ENCODE measurements at regions not wholly inside any gene's neighbourhood (a gene's known extent, or its start where the extent isn't known, plus 50 kb on each side); places are given as distances from the start of the nearest gene placed in this dataset.
A peak's percentile ranks its signal among the peaks of the same experiment; 100 is the strongest.

DNA sequence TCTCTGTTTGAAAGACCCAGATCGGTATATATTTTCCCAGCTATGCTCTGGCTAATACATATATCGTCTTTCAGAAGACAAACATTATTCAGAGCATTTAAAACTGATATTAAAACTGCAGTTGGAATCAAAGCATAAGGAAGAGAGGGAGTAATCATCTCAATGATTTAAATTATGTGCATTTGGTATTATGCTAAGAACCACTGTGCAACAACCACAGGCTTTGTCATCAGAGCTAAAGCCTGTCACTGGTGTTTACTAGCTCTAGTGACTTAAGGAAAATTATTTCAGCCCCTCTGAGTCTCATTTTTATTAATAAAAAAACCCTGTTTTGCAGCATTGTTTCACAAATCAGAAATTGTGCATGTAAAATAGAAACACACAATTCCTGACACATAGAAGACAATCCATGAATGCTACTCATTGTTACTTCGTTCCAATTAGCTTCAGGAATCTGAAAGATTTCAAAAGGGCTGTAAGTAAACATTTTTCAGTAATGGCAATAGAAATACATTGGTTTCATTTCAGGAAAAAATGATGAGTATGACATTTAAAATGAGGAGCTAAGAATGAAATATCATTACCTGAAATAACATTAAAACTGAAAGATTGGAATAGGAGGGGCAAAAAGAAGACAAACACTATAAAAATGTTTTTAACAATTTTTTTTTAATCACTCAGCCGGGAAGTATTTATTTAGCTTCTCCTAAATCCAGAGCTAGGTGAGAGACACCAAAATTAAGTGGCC is 136.5 kb upstream of the ADAMTS18 start:
- Histone ChIP-seq H3K4me1 (ENCODE audit: control insufficient read depth in 1 of 2, insufficient read depth in 2 of 2, low read length in 2 of 2) (peaks cover 3 to 6% of the 10 kb centered on the region in 2 experiments), H2AK5ac (ENCODE audit: low read length) (no peak overlapping the region), H2BK12ac (ENCODE audit: low read length) (no peak overlapping the region), H4K8ac (ENCODE audit: low read depth, low read length) (no peak overlapping the region), H3K27me3 (ENCODE audit: insufficient read depth, low read length) (no peaks in the 10 kb centered on the region), H3K18ac (ENCODE audit: low read length) (no peak overlapping the region), H3K4me3 (ENCODE audit: low read depth, low read length) (no peak overlapping the region), H2AFZ (ENCODE audit: insufficient read depth, low read length, poor library complexity) (no peak overlapping the region), H3K36me3 (ENCODE audit: control insufficient read depth in 1 of 2, insufficient read depth in 2 of 2, low read length in 2 of 2) (no peaks in the 10 kb centered on the region), H2BK5ac (ENCODE audit: low read depth, low read length, poor library complexity) (no peak overlapping the region), H3K4me2 (ENCODE audit: low read length) (no peak overlapping the region), H4K12ac (ENCODE audit: low read depth, low read length) (no peak overlapping the region), H3K27ac (ENCODE audit: low read depth, low read length) (no peak overlapping the region), H3K4ac (ENCODE audit: low read depth, low read length) (no peak overlapping the region), H4K91ac (ENCODE audit: low read depth, low read length) (no peak overlapping the region), H3K79me1 (ENCODE audit: low read length) (no peaks in the 10 kb centered on the region), H3K23ac (ENCODE audit: low read length) (no peak overlapping the region), H3K79me2 (ENCODE audit: control insufficient read depth, insufficient read depth, low read length, poor library complexity) (no peaks in the 10 kb centered on the region), H2BK120ac (ENCODE audit: insufficient read depth, low read length, poor library complexity) (no peak overlapping the region), H3K9me3 (ENCODE audit: insufficient read depth, low read depth, low read length) (no peaks in the 10 kb centered on the region), H3K9ac (ENCODE audit: low read length) (no peak overlapping the region), H3K14ac (ENCODE audit: low read length) (no peak overlapping the region)
- DNase-seq = peak in 1 of 2 donors; percentile 67
- WGBS (ENCODE audit: extremely low coverage, insufficient coverage, insufficient read length) = no CpG with 5 or more reads among the region's 4 CpGs

- H3K9ac ChIP-seq (ENCODE audit: low read length) = no peak overlapping the region
- no peak overlapping the region for H3K4me2 ChIP-seq (ENCODE audit: low read length)
- H2BK12ac ChIP-seq (ENCODE audit: low read length) = peak overlapping the region; percentile 58
- H3K18ac ChIP-seq (ENCODE audit: low read length) = no peak overlapping the region
- no peak for DNase-seq
- no peak overlapping the region for H2BK120ac ChIP-seq (ENCODE audit: insufficient read depth, low read length, poor library complexity)
- no peaks in the 10 kb centered on the region for H3K9me3 ChIP-seq (ENCODE audit: insufficient read depth, low read depth, low read length)
- H4K91ac ChIP-seq (ENCODE audit: low read depth, low read length) = no peak overlapping the region
- H3K14ac ChIP-seq (ENCODE audit: low read length) = no peak overlapping the region
- H2BK5ac ChIP-seq (ENCODE audit: low read depth, low read length, poor library complexity) = no peak overlapping the region
- H3K4me3 ChIP-seq (ENCODE audit: low read depth, low read length) = no peak overlapping the region
- H3K79me1 ChIP-seq (ENCODE audit: low read length) = no peaks in the 10 kb centered on the region
- WGBS (ENCODE audit: extremely low coverage, insufficient coverage, insufficient read length) = no CpG with 5 or more reads among the region's 13 CpGs
- H2AFZ ChIP-seq (ENCODE audit: insufficient read depth, low read length, poor library complexity) = peak overlapping the region; percentile 39
- no peak overlapping the region for H4K8ac ChIP-seq (ENCODE audit: low read depth, low read length)
- H3K23ac ChIP-seq (ENCODE audit: low read length) = no peak overlapping the region
- H3K27ac ChIP-seq (ENCODE audit: low read depth, low read length) = no peak overlapping the region
- H3K79me2 ChIP-seq (ENCODE audit: control insufficient read depth, insufficient read depth, low read length, poor library complexity) = no peaks in the 10 kb centered on the region
- peaks cover 0 to under 1% of the 10 kb centered on the region in 2 experiments for H3K4me1 ChIP-seq (ENCODE audit: control insufficient read depth in 1 of 2, insufficient read depth in 2 of 2, low read length in 2 of 2)
- H3K36me3 ChIP-seq (ENCODE audit: control insufficient read depth in 1 of 2, insufficient read depth in 2 of 2, low read length in 2 of 2) = no peaks in the 10 kb centered on the region
- no peak overlapping the region for H3K4ac ChIP-seq (ENCODE audit: low read depth, low read length)
- peak overlapping the region; percentile 24 for H2AK5ac ChIP-seq (ENCODE audit: low read length)
- H4K12ac ChIP-seq (ENCODE audit: low read depth, low read length) = no peak overlapping the region
- H3K27me3 ChIP-seq (ENCODE audit: insufficient read depth, low read length) = no peaks in the 10 kb centered on the region
Observed at GRCh38 chr16:77574867-77575624, 140.2 kb upstream of the ADAMTS18 start.

DNA sequence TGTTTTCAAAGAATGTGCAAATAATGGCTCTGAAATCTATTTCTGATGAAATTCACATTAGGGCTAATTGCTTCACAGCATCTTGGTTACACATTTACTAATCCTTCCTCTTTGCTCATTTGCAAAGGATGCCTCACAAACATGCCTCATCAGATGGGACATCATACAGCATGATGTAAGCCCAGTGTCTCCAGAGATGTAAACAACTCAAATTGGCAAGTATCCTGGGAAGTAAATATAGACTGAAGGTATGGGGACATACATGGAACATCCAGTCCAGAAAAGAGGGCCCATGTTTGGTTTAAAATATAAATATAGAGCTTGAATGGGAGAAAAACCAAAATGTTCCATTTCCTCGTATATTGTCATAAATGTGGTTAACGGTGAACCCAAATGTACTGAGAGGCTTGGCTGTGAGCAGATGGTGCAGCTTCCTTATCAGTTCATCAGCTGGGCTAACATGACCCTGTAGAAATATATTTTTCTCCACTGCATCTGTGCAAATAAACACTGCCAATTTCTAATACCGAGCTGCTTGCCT is 142.9 kb upstream of the NUDT7 start:
- H4K91ac ChIP-seq (ENCODE audit: low read depth, low read length) = no peak overlapping the region
- no peaks in the 10 kb centered on the region for H3K27me3 ChIP-seq (ENCODE audit: insufficient read depth, low read length)
- H3K79me1 ChIP-seq (ENCODE audit: low read length) = peaks cover 3% of the 10 kb centered on the region
- no peak overlapping the region for H3K18ac ChIP-seq (ENCODE audit: low read length)
- no peak overlapping the region for H2BK12ac ChIP-seq (ENCODE audit: low read length)
- H3K4me1 ChIP-seq (ENCODE audit: control insufficient read depth in 1 of 2, insufficient read depth in 2 of 2, low read length in 2 of 2) = peaks cover 7 to 10% of the 10 kb centered on the region in 2 experiments
- H3K27ac ChIP-seq (ENCODE audit: low read depth, low read length) = no peak overlapping the region
- H3K4ac ChIP-seq (ENCODE audit: low read depth, low read length) = no peak overlapping the region
- no peaks in the 10 kb centered on the region for H3K36me3 ChIP-seq (ENCODE audit: control insufficient read depth in 1 of 2, insufficient read depth in 2 of 2, low read length in 2 of 2)
- H3K14ac ChIP-seq (ENCODE audit: low read length) = no peak overlapping the region
- no peak for DNase-seq
- no peak overlapping the region for H3K4me2 ChIP-seq (ENCODE audit: low read length)
- H2BK5ac ChIP-seq (ENCODE audit: low read depth, low read length, poor library complexity) = no peak overlapping the region
- H3K9ac ChIP-seq (ENCODE audit: low read length) = no peak overlapping the region
- no peak overlapping the region for H2AK5ac ChIP-seq (ENCODE audit: low read length)
- no peak overlapping the region for H3K4me3 ChIP-seq (ENCODE audit: low read depth, low read length)
- H2AFZ ChIP-seq (ENCODE audit: insufficient read depth, low read length, poor library complexity) = no peak overlapping the region
- H3K79me2 ChIP-seq (ENCODE audit: control insufficient read depth, insufficient read depth, low read length, poor library complexity) = no peaks in the 10 kb centered on the region
- H2BK120ac ChIP-seq (ENCODE audit: insufficient read depth, low read length, poor library complexity) = no peak overlapping the region
- WGBS (ENCODE audit: extremely low coverage, insufficient coverage, insufficient read length) = no CpG with 5 or more reads among the region's 3 CpGs
- no peaks in the 10 kb centered on the region for H3K9me3 ChIP-seq (ENCODE audit: insufficient read depth, low read depth, low read length)
- no peak overlapping the region for H3K23ac ChIP-seq (ENCODE audit: low read length)
- no peak overlapping the region for H4K12ac ChIP-seq (ENCODE audit: low read depth, low read length)
- H4K8ac ChIP-seq (ENCODE audit: low read depth, low read length) = no peak overlapping the region

- Histone ChIP-seq H3K27me3 (ENCODE audit: insufficient read depth, low read length) (no peaks in the 10 kb centered on the region), H3K18ac (ENCODE audit: low read length) (no peak overlapping the region), H2AFZ (ENCODE audit: insufficient read depth, low read length, poor library complexity) (no peak overlapping the region), H3K36me3 (ENCODE audit: control insufficient read depth in 1 of 2, insufficient read depth in 2 of 2, low read length in 2 of 2) (no peaks in the 10 kb centered on the region), H3K23ac (ENCODE audit: low read length) (no peak overlapping the region), H3K27ac (ENCODE audit: low read depth, low read length) (no peak overlapping the region), H2AK5ac (ENCODE audit: low read length) (peak overlapping the region; percentile 40), H3K14ac (ENCODE audit: low read length) (no peak overlapping the region), H3K4me3 (ENCODE audit: low read depth, low read length) (no peak overlapping the region), H4K12ac (ENCODE audit: low read depth, low read length) (no peak overlapping the region), H2BK12ac (ENCODE audit: low read length) (no peak overlapping the region), H3K9ac (ENCODE audit: low read length) (no peak overlapping the region), H3K4me2 (ENCODE audit: low read length) (no peak overlapping the region), H2BK5ac (ENCODE audit: low read depth, low read length, poor library complexity) (no peak overlapping the region), H4K91ac (ENCODE audit: low read depth, low read length) (no peak overlapping the region), H3K9me3 (ENCODE audit: insufficient read depth, low read depth, low read length) (no peaks in the 10 kb centered on the region), H4K8ac (ENCODE audit: low read depth, low read length) (no peak overlapping the region), H3K4ac (ENCODE audit: low read depth, low read length) (no peak overlapping the region), H3K79me2 (ENCODE audit: control insufficient read depth, insufficient read depth, low read length, poor library complexity) (no peaks in the 10 kb centered on the region), H3K4me1 (ENCODE audit: control insufficient read depth in 1 of 2, insufficient read depth in 2 of 2, low read length in 2 of 2) (peaks cover 7 to 10% of the 10 kb centered on the region in 2 experiments), H3K79me1 (ENCODE audit: low read length) (peaks cover 8% of the 10 kb centered on the region), H2BK120ac (ENCODE audit: insufficient read depth, low read length, poor library complexity) (no peak overlapping the region)
- peak in 1 of 2 donors; percentile 23 for DNase-seq
- WGBS (ENCODE audit: extremely low coverage, insufficient coverage, insufficient read length) = no CpG with 5 or more reads among the region's 2 CpGs
Observed at GRCh38 chr16:77581706-77582105, 140.6 kb upstream of the NUDT7 start.
